HUDEP-2 (cell line): ENCODE measurements at regions not wholly inside any gene's neighbourhood (a gene's known extent, or its start where the extent isn't known, plus 50 kb on each side); places are given as distances from the start of the nearest gene placed in this dataset.
A peak's percentile ranks its signal among the peaks of the same experiment; 100 is the strongest.

Experiments used
- DNase-seq, 76 experiments: peaks; one replicate each; lab custom pipeline; 2025; ENCODE audit not compliant: unreplicated experiment in 76 of 76; lab: John Stamatoyannopoulos, UW

DNA sequence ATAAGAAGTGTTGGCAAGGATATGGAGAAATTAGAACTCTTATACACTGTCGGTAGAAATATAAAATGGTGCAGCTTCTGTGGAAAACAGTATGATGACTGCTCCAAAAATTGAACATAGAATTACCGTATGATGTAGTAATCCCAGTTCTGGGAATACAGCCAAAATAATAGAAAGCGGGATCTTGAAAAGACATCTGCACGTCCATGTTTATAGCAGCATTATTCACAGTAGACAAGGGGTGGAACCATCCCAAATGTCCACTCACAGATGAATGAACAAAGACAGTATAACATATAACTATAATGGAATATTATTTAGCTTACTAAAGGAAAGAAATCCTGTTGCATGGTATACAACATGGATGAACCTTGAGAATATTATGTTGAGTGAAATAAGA is 257.7 kb downstream of the TDRD15 start:
- no peak for DNase-seq

GRCh38 chr2:21382701-21383520 is 259.1 kb downstream of the TDRD15 start:
- DNase-seq: no peak

- DNase-seq: no peak
These were observed 262.9 kb downstream of the TDRD15 start for GRCh38 chr2:21386666-21387065.

DNA sequence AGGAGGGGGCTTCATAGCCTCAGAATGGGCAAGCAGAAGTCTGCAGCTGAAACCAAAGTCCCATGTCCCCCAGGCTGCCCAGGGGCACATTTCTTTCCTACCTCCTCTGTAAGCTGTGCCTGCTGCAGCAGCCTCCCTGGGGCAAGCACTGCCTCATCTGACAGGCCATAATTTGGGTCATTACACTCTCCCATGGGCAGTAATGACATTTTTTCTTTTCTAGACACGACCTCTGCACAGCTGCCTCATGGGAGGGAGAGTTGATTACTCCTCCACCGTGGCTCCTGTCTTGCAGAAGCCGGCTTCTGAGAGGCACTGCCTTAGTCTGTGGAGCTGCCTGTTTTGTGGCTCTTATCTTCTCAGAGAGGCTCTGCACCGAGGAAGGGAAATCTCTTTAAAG is 268.9 kb downstream of the TDRD15 start:
- no peak for DNase-seq

GRCh38 chr2:21393173-21393572 is 269.4 kb downstream of the TDRD15 start:
- no peak for DNase-seq

DNA sequence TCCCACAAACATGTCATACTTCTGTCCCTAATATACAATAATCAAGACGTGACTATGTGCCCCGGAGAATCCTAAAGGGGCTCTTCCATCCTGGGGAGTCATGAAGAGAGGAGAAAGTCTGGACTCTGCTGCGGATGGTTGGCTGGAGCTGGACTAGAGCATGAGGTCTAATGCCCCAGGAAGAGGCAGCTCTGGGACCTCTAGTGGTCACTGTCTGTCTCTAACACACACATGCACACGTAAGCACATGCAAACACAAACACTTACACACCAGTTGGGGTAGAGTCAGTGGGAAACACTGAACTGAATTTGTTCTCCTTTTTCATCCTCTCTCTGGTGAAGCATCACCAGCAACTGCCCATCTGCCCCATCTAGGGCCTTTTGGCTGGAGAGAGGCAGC is 271.6 kb downstream of the TDRD15 start:
- DNase-seq: peak in 1 of 76 experiments; percentile 0

- DNase-seq: no peak
These were observed 272.5 kb downstream of the TDRD15 start for GRCh38 chr2:21396252-21396651.

DNA sequence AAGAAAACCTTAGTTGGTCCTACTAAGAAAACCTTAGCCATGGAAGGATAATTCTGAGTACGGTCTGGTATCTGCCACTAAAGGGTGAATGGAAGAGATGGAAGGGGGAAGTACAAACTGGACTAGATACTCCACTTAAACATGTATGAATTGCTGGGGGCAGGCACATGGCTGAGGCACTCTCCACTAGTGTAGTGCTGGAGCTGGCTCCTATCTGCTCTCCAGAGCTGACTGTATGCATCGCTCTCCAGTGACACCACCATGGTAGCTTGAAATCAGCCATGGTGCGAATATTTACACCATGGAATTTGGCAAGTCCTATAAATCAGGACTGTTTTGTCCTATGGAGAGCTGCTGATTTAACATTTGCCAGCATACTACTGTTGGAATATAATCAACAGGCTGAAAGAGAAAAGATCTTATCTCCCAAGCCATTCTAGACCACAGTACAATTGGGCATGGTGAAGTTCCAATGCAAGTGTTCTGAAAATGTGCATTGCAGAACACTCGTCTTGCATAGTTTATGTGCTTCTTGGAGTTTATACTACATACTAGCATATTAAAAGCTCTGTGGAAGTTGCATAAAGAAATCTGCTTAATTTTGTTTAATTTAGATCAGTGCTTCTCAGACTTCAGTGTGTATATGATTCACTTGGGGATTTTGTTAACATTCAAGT is 277.4 kb downstream of the TDRD15 start:
- DNase-seq: no peak

DNA sequence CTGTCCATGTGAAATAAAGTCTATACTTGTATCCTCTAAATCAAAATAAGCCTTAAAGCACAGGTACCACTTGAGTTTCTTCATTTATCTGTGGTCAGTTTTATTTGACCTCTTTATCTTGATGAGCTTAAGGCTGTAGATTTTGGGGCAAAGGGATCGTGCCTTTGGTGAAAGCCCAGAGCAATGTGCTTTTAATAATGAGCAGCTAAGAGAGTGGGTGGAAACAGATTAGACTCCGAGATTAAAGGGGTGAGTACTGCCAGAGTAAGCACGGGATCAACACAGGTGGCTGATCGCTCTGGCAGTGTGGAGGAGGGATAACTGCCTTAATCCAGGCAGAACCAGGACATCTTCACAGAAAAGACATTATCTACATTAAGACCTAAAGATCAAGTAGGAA is 280.4 kb downstream of the TDRD15 start:
- no peak for DNase-seq

GRCh38 chr2:21404827-21405625 is 281.3 kb downstream of the TDRD15 start:
- DNase-seq: no peak

GRCh38 chr2:21406386-21406785 is 282.6 kb downstream of the TDRD15 start:
- DNase-seq: no peak

DNA sequence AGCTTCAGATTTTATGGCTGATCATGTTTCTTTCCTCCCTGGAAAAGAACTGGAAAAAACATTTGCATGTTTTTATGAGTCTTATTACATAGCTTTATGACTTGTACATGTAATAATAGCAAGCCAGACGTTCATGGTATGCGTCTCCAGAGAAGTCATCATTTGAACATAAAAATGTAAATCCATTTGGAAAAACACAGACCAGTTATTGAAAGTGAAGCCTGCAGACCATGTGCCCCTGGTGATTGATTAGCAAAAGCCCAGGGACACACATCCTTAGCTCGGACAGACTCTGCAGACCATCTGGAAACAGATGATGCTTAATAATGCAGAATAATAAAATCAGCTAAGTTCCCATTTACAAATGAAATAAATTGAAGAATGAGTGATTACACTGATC is 283.1 kb downstream of the TDRD15 start:
- no peak for DNase-seq

GRCh38 chr2:21407851-21408250 is 284.1 kb downstream of the TDRD15 start:
- no peak for DNase-seq

GRCh38 chr2:21411741-21412140 is 288.0 kb downstream of the TDRD15 start:
- DNase-seq: no peak

DNA sequence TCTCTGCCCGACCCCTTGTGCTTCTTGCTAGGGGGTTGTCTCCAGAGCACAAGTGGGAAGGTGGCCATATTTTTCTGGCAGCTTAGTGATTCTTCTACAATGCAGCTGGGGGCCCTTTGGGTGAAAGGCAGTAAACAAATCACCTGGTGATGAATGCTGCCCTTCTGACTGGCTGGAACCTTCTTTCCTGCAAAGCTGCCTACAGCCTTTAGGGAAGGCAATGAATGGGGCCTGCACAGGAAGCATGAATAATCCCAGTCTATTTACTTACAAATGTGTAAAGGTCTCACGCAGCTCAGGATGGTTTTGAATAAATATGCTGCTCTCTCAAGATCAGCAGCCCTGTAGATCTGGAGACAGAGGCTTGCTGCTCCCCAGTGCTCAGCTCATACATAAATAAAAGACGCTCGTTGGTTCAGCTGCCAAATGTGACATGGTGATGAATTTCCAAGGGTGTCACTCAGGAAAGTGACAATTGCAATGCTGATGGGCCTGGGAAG is 289.2 kb downstream of the TDRD15 start:
- DNase-seq: no peak

DNA sequence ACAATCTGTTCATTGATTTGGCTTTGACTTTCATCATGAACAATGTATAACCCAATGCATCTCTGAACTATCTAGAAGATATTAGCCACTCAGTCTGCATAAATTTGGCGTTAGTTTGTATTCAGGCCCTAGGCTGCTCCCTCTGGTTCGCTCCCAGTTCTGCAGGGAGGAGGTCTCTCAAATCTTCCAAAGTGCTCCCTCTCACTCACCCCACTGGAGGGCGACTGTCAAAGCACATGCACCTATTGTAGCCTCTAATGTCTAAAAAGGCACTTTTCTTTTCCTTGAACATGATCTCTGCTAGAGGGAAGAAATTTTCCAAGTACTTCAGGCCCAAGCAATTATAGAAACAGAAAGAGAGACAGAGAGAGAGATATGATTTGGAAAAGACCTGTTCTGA is 291.5 kb downstream of the TDRD15 start:
- no peak for DNase-seq

DNA sequence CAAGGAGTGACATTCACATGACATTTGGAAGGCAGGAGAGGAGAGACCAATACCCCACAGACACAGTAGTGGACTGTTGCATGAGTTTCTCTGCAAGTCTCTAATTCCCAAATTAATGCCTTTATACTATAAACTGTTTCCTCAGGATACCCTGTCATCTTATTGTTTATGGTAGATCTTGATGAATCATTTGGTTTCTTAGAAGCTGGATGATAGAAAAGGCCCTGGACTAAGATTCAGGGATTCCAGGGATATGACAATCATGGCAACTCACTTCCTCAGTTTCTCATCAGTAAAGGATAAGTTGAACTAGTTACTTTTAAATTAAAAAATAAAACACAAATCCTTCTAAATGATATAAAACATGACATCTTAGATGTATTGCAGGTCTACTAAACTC is 292.5 kb downstream of the TDRD15 start:
- no peak for DNase-seq

DNA sequence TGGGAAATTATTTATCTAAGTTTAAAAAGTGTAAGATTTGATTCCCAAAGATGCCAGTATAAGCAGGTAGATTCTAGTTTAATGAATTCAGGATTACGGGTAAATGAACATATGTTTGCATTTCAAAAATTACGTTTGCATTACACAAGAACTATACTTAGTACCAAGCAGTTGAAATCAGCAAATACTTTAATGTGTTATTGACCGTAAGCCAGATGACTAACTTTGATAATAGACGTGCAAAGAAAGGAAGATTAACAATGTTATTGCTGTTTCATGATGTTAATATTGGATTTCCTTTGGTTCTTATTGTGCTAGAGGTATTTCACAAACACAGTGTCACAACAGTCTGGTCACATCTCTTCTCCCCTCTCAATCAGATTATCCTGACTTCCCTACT is 294.7 kb downstream of the TDRD15 start:
- DNase-seq: no peak

- no peak for DNase-seq
These were observed 297.0 kb downstream of the TDRD15 start for GRCh38 chr2:21420553-21421335.

GRCh38 chr2:21422050-21422449 is 298.3 kb downstream of the TDRD15 start:
- DNase-seq: peak in 38 of 76 experiments; percentile 1 to 48 (median 12)
